GM19239 (cell line): ENCODE measurements at regions not wholly inside any gene's neighbourhood (a gene's known extent, or its start where the extent isn't known, plus 50 kb on each side); places are given as distances from the start of the nearest gene placed in this dataset.

Experiments
- DNase-seq: peaks from one replicate; pipeline ENCODE4 v3.0.0; 2011; ENCODE audit warnings: low spot score; ENCODE audit not compliant: insufficient read length
- FAIRE-seq: peaks from 2 replicates; lab custom pipeline; 2011; peaks lifted over from hg19 to GRCh38; lab: Jason Lieb, UNC

GRCh38 chr9:18360005-18360404 lies 113.9 kb upstream of the ADAMTSL1 start:
- FAIRE-seq (no peak), DNase-seq (no peak)

- FAIRE-seq (no peak), DNase-seq (no peak)
Measured at GRCh38 chr9:18361646-18362045, 112.3 kb upstream of the ADAMTSL1 start.

GRCh38 chr9:18362166-18362565 lies 111.8 kb upstream of the ADAMTSL1 start:
- DNase-seq: no peak
- no peak for FAIRE-seq

- FAIRE-seq (no peak), DNase-seq (no peak)
Measured at GRCh38 chr9:18362901-18363685, 110.9 kb upstream of the ADAMTSL1 start.

DNA sequence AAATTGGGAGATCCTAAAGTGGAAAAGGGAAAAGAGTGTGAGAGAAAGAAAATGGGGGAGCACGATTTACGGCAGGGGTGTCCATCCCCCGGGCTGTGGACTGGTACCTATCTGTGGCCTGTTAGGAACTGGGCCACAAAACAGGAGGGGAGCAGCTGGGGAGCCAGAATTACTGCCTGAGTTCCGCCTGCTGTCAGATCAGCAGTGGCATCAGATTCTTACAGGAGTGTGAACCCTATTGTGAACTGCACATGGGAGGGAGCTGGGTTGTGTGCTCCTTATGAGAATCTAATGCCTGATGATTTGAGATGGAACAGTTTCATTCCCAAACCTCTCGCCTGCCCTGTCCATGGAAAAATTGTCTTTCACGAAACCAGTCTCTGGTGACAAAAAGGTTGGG lies 108.3 kb upstream of the ADAMTSL1 start:
- DNase-seq: no peak
- no peak for FAIRE-seq

DNA sequence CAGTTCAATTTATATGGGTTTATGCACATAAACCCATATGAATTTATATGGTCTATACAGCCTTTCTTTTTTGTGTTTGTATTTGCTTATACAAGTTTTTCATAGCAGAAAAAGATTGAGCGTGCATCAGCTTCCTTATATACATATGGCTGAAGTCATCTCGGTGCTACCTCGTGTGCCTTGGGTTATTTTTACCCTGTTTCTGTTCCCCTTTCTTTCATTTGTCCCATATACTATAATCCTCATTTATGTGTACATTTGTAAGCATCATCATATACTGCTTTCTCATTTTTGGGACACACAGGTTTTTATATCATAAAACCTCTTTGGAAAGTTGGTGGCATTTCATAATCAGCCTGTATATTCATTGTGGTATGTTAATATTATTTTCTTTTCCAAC lies 107.8 kb upstream of the ADAMTSL1 start:
- no peak for DNase-seq
- FAIRE-seq: no peak

DNA sequence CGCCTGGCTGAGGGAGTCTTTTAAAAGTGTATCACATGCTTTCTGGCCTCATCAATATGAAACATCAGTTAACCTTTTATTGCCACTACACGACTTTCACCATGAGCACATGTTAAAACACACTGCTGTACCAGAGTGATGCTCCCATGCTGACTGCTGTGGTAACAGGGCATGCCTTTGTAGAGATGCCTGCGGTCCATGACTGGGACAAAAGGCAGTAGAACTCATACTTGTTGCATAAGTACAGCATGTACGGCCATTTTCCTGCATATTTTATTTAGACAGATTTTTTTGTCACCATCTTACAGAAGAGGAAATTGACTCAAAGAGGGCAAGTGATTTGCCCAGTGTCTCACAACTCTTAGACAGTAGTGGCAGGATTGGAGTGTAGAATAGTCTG lies 105.7 kb upstream of the ADAMTSL1 start:
- no peak for FAIRE-seq
- DNase-seq: no peak

GRCh38 chr9:18371141-18371540 lies 102.8 kb upstream of the ADAMTSL1 start:
- DNase-seq: no peak
- no peak for FAIRE-seq

- FAIRE-seq: no peak
Measured at GRCh38 chr9:18371621-18372020, 102.3 kb upstream of the ADAMTSL1 start.

GRCh38 chr9:18379073-18379811 lies 94.7 kb upstream of the ADAMTSL1 start:
- DNase-seq: no peak

More at GRCh38 chr9:18371621-18372020, 102.3 kb upstream of the ADAMTSL1 start:
- no peak for DNase-seq

GRCh38 chr9:18382243-18382642 lies 91.7 kb upstream of the ADAMTSL1 start:
- FAIRE-seq (no peak), DNase-seq (no peak)

More at GRCh38 chr9:18379073-18379811, 94.7 kb upstream of the ADAMTSL1 start:
- no peak for FAIRE-seq

DNA sequence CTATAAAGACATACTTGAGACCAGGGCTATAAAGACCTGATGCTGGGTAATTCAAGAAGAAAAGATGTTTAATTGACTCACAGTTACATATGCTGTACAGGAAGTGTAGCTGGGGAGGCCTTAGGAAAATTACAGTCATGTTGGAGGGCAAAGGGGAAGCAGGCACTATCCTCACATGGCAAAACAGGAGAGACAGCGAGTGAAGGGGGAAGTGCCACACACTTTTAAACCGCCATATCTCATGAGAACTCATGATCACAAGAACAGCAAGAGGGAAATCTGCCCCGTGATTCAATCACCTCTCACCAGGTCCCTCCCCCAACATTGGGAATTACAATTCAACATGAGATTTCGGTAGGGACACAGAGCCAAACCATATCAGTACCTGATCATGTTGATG lies 89.9 kb upstream of the ADAMTSL1 start:
- FAIRE-seq: no peak
- no peak for DNase-seq

- no peak for FAIRE-seq
Measured at GRCh38 chr9:18385696-18386490, 88.1 kb upstream of the ADAMTSL1 start.

GRCh38 chr9:18390393-18390792 lies 83.6 kb upstream of the ADAMTSL1 start:
- no peak for DNase-seq
- FAIRE-seq: no peak

More at GRCh38 chr9:18385696-18386490, 88.1 kb upstream of the ADAMTSL1 start:
- DNase-seq: no peak

GRCh38 chr9:18393340-18394130 lies 80.4 kb upstream of the ADAMTSL1 start:
- FAIRE-seq: no peak

GRCh38 chr9:18394847-18395351 lies 79.1 kb upstream of the ADAMTSL1 start:
- no peak for FAIRE-seq

More at GRCh38 chr9:18393340-18394130, 80.4 kb upstream of the ADAMTSL1 start:
- no peak for DNase-seq

GRCh38 chr9:18396102-18396728 lies 77.7 kb upstream of the ADAMTSL1 start:
- FAIRE-seq (no peak), DNase-seq (no peak)

More at GRCh38 chr9:18394847-18395351, 79.1 kb upstream of the ADAMTSL1 start:
- no peak for DNase-seq

DNA sequence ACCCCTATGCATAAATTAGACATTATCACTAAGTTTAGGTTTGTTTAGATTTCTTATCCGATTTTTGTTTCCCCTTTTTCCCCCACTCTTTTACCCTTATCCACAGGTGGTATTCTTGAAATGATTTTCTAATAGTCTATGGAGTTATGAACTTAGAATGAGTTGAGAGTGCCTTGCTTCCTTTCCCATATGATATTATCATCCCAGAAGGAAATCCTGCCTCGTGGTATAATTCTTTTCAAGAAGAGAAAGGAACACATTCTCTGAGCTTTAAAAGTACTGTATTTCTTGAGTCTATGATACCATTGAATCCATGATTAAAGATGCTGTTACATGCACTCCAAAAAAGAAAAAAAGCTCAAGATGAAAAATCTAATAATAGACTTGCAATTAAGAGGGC lies 76.9 kb upstream of the ADAMTSL1 start:
- FAIRE-seq: no peak
- no peak for DNase-seq

DNA sequence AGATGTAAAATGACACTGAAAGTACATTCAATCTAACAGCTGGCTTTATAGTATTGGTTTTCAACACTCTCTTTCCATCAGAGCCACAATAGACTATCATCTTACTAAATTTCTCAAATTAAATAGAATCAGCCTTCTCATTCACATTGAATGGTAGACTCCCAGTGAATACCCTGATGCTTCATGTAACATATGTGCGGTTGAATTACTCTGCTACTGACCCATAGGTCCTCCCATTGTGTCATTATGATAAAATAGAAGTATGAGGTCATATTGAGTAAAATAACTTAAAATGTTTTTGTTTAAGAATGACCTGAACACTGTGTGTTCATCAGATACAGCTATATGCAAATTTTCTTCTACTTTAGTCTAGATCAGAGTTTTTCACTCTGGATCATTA lies 75.9 kb upstream of the ADAMTSL1 start:
- DNase-seq (no peak), FAIRE-seq (no peak)
